Thyroid gland (tissue), 4 donors: ENCODE measurements at regions not wholly inside any gene's neighbourhood (a gene's known extent, or its start where the extent isn't known, plus 50 kb on each side); places are given as distances from the start of the nearest gene placed in this dataset.

ENCODE experiments used
- CTCF ChIP-seq, 6 experiments: fragments of 200-600 bp in 3 of 6; fragments of 450-650 bp in 3 of 6; sonication (generic) in 3 of 6; IDR thresholded peaks; one replicate each; pipeline ENCODE4 v1.5.1; 2016 to 2019; ENCODE audit warnings: antibody characterized with exemption in 6 of 6, mild to moderate bottlenecking in 2 of 6, inconsistent platforms in 1 of 6, moderate library complexity in 1 of 6
- POLR2A ChIP-seq, 2 donors: fragments of 450-650 bp; IDR thresholded peaks; one replicate each; pipeline ENCODE4 v1.6.1; 2017; ENCODE audit warnings: antibody characterized with exemption in 2 of 2, mild to moderate bottlenecking in 2 of 2, moderate library complexity in 1 of 2

GRCh38 chr6:100257793-100258395 is 206.8 kb downstream of the SIM1 start:
- TF ChIP-seq POLR2A (IDR thresholded peaks at IDR 0.05) (no peak), CTCF (IDR thresholded peaks at IDR 0.05) (no peak)
